HEK293 (cell line): ENCODE measurements at regions not wholly inside any gene's neighbourhood (a gene's known extent, or its start where the extent isn't known, plus 50 kb on each side); places are given as distances from the start of the nearest gene placed in this dataset.

ENCODE experiments used
- CTCF ChIA-PET: fragments of 350-600 bp; formaldehyde crosslinking; extraction: SDS; loops from one replicate; lab custom pipeline; 2021; ENCODE audit warnings: antibody characterized with exemption; lab: Yijun Ruan, JAX
- POLR2A ChIA-PET: fragments of 300-600 bp; formaldehyde crosslinking; extraction: SDS; loops from one replicate; lab custom pipeline; 2020; ENCODE audit warnings: antibody characterized with exemption, inconsistent platforms; lab: Yijun Ruan, JAX
- H3K27ac ChIP-seq: fragments of 200-500 bp; sonication (Bioruptor generic); 2 replicates; pipeline ENCODE4 v1.5.1; 2014; ENCODE audit warnings: low read depth, low read length, control low read depth, inconsistent platforms; ENCODE audit errors: extremely low read depth
- H3K36me3 ChIP-seq, 2 experiments: fragments of 200-500 bp in 1 of 2; sonication (Bioruptor generic) in 1 of 2; 1 replicate in 1 of 2; 2 replicates in 1 of 2; pipeline ENCODE4 v1.5.1; 2014 to 2017; ENCODE audit warnings: inconsistent platforms in 2 of 2, low read length in 2 of 2; ENCODE audit not compliant: control insufficient read depth in 2 of 2, insufficient read depth in 1 of 2
- H3K4me1 ChIP-seq: fragments of 200-500 bp; sonication (Bioruptor generic); 2 replicates; pipeline ENCODE4 v1.5.1; 2014; ENCODE audit warnings: mild to moderate bottlenecking, low read length, inconsistent platforms; ENCODE audit not compliant: control insufficient read depth, insufficient read depth
- H3K4me3 ChIP-seq: 2 replicates; pipeline ENCODE4 v1.5.1; 2011; ENCODE audit warnings: low read depth, mild to moderate bottlenecking, control low read depth, low read length, moderate library complexity
- H3K9me3 ChIP-seq: fragments of 200-500 bp; sonication (Bioruptor generic); 2 replicates; pipeline ENCODE4 v1.5.1; 2014; ENCODE audit warnings: low read depth, low read length, inconsistent platforms; ENCODE audit not compliant: control insufficient read depth, insufficient read depth
- KLF7 ChIP-seq: fragments of 450-650 bp; formaldehyde crosslinking; IDR thresholded peaks from 2 replicates; pipeline ENCODE4 v1.5.1; 2016; ENCODE audit warnings: missing biosample characterization, missing genetic modification characterization, borderline replicate concordance
- KLF8 ChIP-seq: fragments of 450-650 bp; formaldehyde crosslinking; IDR thresholded peaks from 2 replicates; pipeline ENCODE4 v1.5.1; 2016; ENCODE audit warnings: missing biosample characterization, missing genetic modification characterization
- ZBTB21 ChIP-seq: fragments of 450-650 bp; formaldehyde crosslinking; IDR thresholded peaks from 2 replicates; pipeline ENCODE4 v1.5.1; 2017; ENCODE audit warnings: missing biosample characterization, missing genetic modification characterization
- ZBTB7A ChIP-seq: fragments of 450-650 bp; formaldehyde crosslinking; IDR thresholded peaks from 2 replicates; pipeline ENCODE4 v1.5.1; 2016; ENCODE audit warnings: low read depth, missing biosample characterization, missing genetic modification characterization
- ZFP3 ChIP-seq: fragments of 450-650 bp; formaldehyde crosslinking; IDR thresholded peaks from 2 replicates; pipeline ENCODE4 v1.5.1; 2016; ENCODE audit warnings: low read depth, missing biosample characterization, missing genetic modification characterization
- ZNF202 ChIP-seq: fragments of 450-650 bp; formaldehyde crosslinking; IDR thresholded peaks from 2 replicates; pipeline ENCODE4 v1.5.1; 2016; ENCODE audit warnings: missing biosample characterization, missing genetic modification characterization, borderline replicate concordance
- ZNF223 ChIP-seq: fragments of 450-650 bp; formaldehyde crosslinking; IDR thresholded peaks from 2 replicates; pipeline ENCODE4 v1.5.1; 2016; ENCODE audit warnings: missing biosample characterization, missing genetic modification characterization
- ZNF292 ChIP-seq: fragments of 450-650 bp; formaldehyde crosslinking; IDR thresholded peaks from 2 replicates; pipeline ENCODE4 v1.5.1; 2016; ENCODE audit warnings: low read depth, missing biosample characterization, missing genetic modification characterization, borderline replicate concordance
- ZNF341 ChIP-seq: fragments of 450-650 bp; formaldehyde crosslinking; IDR thresholded peaks from 2 replicates; pipeline ENCODE4; 2016; ENCODE audit warnings: low read depth, missing biosample characterization, missing genetic modification characterization
- ZNF416 ChIP-seq: fragments of 450-650 bp; formaldehyde crosslinking; IDR thresholded peaks from 2 replicates; pipeline ENCODE4 v1.5.1; 2016; ENCODE audit warnings: missing biosample characterization, missing genetic modification characterization
- ZNF555 ChIP-seq: fragments of 450-650 bp; formaldehyde crosslinking; conservative IDR thresholded peaks from 2 replicates; pipeline ENCODE4 v1.5.1; 2017; ENCODE audit warnings: missing biosample characterization, mild to moderate bottlenecking, missing genetic modification characterization, inconsistent platforms
- ZNF600 ChIP-seq: fragments of 450-650 bp; formaldehyde crosslinking; IDR thresholded peaks from 2 replicates; pipeline ENCODE4 v1.5.1; 2016; ENCODE audit warnings: missing biosample characterization, missing genetic modification characterization
- ZNF621 ChIP-seq: fragments of 450-650 bp; formaldehyde crosslinking; IDR thresholded peaks from 2 replicates; pipeline ENCODE4 v1.5.1; 2017; ENCODE audit warnings: missing biosample characterization, missing genetic modification characterization
- ZNF707 ChIP-seq: fragments of 450-650 bp; formaldehyde crosslinking; IDR thresholded peaks from 2 replicates; pipeline ENCODE4 v1.5.1; 2016; ENCODE audit warnings: missing biosample characterization, missing genetic modification characterization
- ZNF791 ChIP-seq: fragments of 450-650 bp; formaldehyde crosslinking; IDR thresholded peaks from 2 replicates; pipeline ENCODE4 v1.5.1; 2016; ENCODE audit warnings: missing biosample characterization, missing genetic modification characterization
- TF ChIP-seq, protein P1 (sequence below): fragments of 450-650 bp; formaldehyde crosslinking; conservative IDR thresholded peaks from 2 replicates; pipeline ENCODE4 v1.5.1; 2016; ENCODE audit warnings: low read depth, missing biosample characterization, missing genetic modification characterization
- TF ChIP-seq, protein P2 (sequence below): fragments of 450-650 bp; formaldehyde crosslinking; IDR thresholded peaks from 2 replicates; pipeline ENCODE4 v1.5.1; 2016; ENCODE audit warnings: missing biosample characterization, missing genetic modification characterization
- TF ChIP-seq, protein P3 (sequence below): fragments of 450-650 bp; formaldehyde crosslinking; IDR thresholded peaks from 2 replicates; pipeline ENCODE4 v1.5.1; 2016; ENCODE audit warnings: missing biosample characterization, missing genetic modification characterization

DNA sequence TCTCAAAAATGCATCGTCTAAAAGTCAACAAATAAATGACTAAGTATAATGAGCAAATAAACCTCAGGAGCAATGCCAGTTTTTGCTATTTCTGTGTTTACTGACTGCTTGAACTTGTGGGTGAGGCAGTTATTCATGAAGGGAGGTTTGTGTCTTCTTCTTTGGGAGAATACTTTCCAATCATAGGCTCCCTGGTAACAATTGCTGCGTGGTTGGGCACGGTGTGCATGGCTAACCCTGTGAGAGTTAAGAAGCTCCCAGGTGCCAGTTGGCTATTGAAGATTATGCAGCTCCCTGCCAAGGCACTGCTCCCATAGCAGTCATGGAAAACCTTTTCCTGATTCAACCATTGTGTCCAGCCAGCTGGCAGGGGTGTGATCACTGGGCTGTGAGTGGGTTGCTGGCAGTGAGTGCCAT lies 775.9 kb upstream of the GOT2 start:
- CTCF ChIA-PET, result no interaction called here
- Histone ChIP-seq H3K36me3 (no peaks in the 10 kb centered on the region), H3K4me1 (no peaks in the 10 kb centered on the region), H3K27ac (no peak overlapping the region), H3K4me3 (no peak overlapping the region), H3K9me3 (no peaks in the 10 kb centered on the region)
- TF ChIP-seq ZNF202 (no peak), ZBTB21 (tag by site-specific recombination) (no peak)
- TF ChIP-seq, protein P1, sequence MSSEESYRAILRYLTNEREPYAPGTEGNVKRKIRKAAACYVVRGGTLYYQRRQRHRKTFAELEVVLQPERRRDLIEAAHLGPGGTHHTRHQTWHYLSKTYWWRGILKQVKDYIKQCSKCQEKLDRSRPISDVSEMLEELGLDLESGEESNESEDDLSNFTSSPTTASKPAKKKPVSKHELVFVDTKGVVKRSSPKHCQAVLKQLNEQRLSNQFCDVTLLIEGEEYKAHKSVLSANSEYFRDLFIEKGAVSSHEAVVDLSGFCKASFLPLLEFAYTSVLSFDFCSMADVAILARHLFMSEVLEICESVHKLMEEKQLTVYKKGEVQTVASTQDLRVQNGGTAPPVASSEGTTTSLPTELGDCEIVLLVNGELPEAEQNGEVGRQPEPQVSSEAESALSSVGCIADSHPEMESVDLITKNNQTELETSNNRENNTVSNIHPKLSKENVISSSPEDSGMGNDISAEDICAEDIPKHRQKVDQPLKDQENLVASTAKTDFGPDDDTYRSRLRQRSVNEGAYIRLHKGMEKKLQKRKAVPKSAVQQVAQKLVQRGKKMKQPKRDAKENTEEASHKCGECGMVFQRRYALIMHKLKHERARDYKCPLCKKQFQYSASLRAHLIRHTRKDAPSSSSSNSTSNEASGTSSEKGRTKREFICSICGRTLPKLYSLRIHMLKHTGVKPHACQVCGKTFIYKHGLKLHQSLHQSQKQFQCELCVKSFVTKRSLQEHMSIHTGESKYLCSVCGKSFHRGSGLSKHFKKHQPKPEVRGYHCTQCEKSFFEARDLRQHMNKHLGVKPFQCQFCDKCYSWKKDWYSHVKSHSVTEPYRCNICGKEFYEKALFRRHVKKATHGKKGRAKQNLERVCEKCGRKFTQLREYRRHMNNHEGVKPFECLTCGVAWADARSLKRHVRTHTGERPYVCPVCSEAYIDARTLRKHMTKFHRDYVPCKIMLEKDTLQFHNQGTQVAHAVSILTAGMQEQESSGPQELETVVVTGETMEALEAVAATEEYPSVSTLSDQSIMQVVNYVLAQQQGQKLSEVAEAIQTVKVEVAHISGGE (tag by site-specific recombination), result no peak
- POLR2A ChIA-PET, result no interaction called here

DNA sequence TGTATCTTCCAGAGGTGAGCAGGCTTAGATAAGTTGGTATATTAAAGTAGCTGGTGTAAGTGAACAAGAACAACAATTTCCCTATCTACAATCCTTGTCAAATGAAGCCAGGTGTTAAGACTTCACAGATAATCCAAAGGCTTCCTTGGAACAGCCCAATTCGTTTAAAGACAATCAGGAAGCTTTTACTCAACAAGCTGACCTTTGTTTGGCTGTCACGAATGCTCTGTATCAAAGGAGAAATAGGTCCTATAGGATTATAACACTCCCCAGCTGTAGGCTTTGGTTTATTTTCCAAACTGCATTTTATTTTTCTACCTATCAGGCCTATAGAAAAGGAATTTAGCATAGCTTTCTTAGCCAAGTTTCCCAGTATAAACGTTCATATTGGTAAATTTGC lies 766.5 kb upstream of the GOT2 start:
- Histone ChIP-seq H3K9me3 (no peaks in the 10 kb centered on the region), H3K27ac (no peak overlapping the region), H3K4me3 (no peak overlapping the region), H3K4me1 (no peaks in the 10 kb centered on the region), H3K36me3 (no peaks in the 10 kb centered on the region)
- no peak for TF ChIP-seq ZNF292 (tag by site-specific recombination)
- POLR2A ChIA-PET, result no interaction called here
- CTCF ChIA-PET, result interaction anchor here (0.5 kb wide), 1 partner anchor 460 kb away, joined by 3 read pairs; no protein-coding TSS in a partner anchor

DNA sequence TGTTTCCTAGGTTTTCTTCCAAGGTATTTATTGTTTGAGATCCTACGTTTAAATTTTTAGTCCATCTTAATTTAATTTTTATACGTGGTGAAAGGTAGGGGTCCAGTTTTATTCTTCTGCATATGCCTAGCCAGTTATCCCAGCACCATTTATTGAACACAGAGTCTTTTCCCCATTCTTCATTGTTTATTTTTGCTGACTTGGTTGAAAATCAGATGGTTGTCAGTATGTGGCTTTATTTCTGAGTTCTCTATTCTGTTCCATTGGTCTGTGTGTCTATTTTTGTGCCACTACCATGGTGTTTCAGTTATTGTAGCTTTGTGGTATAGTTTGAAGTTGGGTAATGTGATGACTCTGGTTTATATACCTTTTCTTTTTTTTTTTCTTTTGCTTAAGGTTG lies 753.0 kb upstream of the GOT2 start:
- H3K36me3 ChIP-seq, result no peaks in the 10 kb centered on the region
- ChIA-PET CTCF (no interaction called here), POLR2A (no interaction called here)
- H3K4me3 ChIP-seq, result no peak overlapping the region
- TF ChIP-seq ZNF600, result no peak
- no peak for TF ChIP-seq ZNF292 (tag by site-specific recombination)
- no peak for TF ChIP-seq KLF8 (tag by site-specific recombination)
- no peak for TF ChIP-seq ZNF555 (tag by site-specific recombination)
- TF ChIP-seq ZNF341 (tag by site-specific recombination), result no peak
- TF ChIP-seq ZNF416 (tag by site-specific recombination), result no peak
- H3K9me3 ChIP-seq, result no peaks in the 10 kb centered on the region
- H3K4me1 ChIP-seq, result no peaks in the 10 kb centered on the region
- H3K27ac ChIP-seq, result no peak overlapping the region

DNA sequence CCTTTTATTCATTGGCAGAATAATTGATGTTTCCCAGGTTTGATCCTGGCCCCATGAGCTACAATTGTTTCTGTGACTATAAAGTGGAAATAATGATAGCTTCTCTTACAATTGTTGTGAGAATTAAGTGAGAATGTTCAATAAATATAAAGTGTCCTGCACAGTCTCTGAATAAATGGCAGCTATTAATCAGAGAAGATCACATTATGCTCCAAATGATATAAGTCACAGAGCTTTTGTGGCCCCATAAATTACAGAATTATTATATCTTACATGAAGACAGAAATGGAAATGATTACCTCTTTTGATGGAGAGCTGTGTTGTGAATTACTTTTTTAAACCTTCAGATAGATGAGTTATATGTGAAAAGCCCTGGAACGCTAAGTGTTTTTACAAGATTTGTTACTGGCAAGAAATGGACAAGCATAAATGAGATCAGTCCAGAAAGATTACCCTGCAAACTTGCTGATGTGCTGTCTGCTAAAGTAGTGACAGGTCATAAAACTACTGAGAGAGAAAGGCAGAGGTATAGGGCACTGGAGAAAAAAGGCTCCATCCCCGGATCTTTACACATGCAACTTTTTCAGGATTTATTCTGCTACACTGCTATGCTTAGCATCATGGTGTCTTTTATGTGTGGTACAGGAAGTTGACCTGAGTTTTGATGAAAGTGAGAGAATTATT lies 750.9 kb upstream of the GOT2 start:
- H3K4me3 ChIP-seq, result no peak overlapping the region
- POLR2A ChIA-PET, result no interaction called here
- H3K27ac ChIP-seq, result no peak overlapping the region
- CTCF ChIA-PET, result interaction anchor here (0.6 kb wide), 1 partner anchor 1712 kb away, joined by 3 read pairs; no protein-coding TSS in a partner anchor
- TF ChIP-seq ZNF621 (tag by site-specific recombination) (no peak), ZNF223 (tag by site-specific recombination) (no peak), ZNF791 (tag by site-specific recombination) (no peak), KLF7 (tag by site-specific recombination) (no peak), ZNF341 (tag by site-specific recombination) (no peak), ZBTB7A (tag by site-specific recombination) (no peak), ZNF707 (no peak), ZFP3 (tag by site-specific recombination) (no peak)
- TF ChIP-seq, protein P2, sequence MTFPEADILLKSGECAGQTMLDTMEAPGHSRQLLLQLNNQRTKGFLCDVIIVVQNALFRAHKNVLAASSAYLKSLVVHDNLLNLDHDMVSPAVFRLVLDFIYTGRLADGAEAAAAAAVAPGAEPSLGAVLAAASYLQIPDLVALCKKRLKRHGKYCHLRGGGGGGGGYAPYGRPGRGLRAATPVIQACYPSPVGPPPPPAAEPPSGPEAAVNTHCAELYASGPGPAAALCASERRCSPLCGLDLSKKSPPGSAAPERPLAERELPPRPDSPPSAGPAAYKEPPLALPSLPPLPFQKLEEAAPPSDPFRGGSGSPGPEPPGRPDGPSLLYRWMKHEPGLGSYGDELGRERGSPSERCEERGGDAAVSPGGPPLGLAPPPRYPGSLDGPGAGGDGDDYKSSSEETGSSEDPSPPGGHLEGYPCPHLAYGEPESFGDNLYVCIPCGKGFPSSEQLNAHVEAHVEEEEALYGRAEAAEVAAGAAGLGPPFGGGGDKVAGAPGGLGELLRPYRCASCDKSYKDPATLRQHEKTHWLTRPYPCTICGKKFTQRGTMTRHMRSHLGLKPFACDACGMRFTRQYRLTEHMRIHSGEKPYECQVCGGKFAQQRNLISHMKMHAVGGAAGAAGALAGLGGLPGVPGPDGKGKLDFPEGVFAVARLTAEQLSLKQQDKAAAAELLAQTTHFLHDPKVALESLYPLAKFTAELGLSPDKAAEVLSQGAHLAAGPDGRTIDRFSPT (tag by site-specific recombination), result no peak
- TF ChIP-seq, protein P3, sequence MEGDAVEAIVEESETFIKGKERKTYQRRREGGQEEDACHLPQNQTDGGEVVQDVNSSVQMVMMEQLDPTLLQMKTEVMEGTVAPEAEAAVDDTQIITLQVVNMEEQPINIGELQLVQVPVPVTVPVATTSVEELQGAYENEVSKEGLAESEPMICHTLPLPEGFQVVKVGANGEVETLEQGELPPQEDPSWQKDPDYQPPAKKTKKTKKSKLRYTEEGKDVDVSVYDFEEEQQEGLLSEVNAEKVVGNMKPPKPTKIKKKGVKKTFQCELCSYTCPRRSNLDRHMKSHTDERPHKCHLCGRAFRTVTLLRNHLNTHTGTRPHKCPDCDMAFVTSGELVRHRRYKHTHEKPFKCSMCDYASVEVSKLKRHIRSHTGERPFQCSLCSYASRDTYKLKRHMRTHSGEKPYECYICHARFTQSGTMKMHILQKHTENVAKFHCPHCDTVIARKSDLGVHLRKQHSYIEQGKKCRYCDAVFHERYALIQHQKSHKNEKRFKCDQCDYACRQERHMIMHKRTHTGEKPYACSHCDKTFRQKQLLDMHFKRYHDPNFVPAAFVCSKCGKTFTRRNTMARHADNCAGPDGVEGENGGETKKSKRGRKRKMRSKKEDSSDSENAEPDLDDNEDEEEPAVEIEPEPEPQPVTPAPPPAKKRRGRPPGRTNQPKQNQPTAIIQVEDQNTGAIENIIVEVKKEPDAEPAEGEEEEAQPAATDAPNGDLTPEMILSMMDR (tag by site-specific recombination), result no peak
- TF ChIP-seq, all 188 proteins: peak for 0
- Histone ChIP-seq H3K36me3 (no peaks in the 10 kb centered on the region), H3K4me1 (no peaks in the 10 kb centered on the region), H3K9me3 (no peaks in the 10 kb centered on the region)
